Transverse colon (tissue), 4 donors: ENCODE measurements at regions not wholly inside any gene's neighbourhood (a gene's known extent, or its start where the extent isn't known, plus 50 kb on each side); places are given as distances from the start of the nearest gene placed in this dataset.

Experiments used
- POLR2AphosphoS5 ChIP-seq, 3 donors: sonication (generic); formaldehyde crosslinking; IDR thresholded peaks; one replicate each; pipeline ENCODE4 v1.6.1; 2016; ENCODE audit warnings: antibody characterized with exemption in 3 of 3
- TF ChIP-seq, protein P1 (sequence below), 5 experiments: fragments of 200-600 bp in 3 of 5; fragments of 450-650 bp in 2 of 5; sonication (generic) in 3 of 5; IDR thresholded peaks; 1 replicate in 2 of 5; 2 replicates in 3 of 5; pipeline ENCODE4 v1.5.1; 2016 to 2017; ENCODE audit warnings: antibody characterized with exemption in 5 of 5, inconsistent platforms in 3 of 5, mild to moderate bottlenecking in 2 of 5, moderate library complexity in 1 of 5

DNA sequence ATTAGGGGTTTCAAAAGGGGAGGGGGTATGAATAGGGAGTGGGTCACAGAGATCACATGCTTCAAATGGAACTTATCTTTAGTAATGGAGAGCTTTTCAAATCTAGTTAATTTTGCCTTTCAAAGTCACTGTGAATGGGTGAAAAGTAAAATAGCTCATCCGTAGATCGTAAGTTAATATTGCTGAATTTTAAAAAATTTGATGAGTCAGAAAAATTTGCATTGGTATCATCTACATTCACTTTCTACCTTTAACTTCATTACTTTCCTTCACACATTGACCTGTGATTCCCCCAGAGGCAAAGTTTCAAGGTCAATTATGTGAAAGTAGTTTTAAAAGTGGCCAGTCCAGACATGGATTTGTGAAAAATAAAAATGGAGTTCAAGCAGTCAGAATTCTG lies 139.0 kb upstream of the SLC35B3 start:
- TF ChIP-seq, protein P1, sequence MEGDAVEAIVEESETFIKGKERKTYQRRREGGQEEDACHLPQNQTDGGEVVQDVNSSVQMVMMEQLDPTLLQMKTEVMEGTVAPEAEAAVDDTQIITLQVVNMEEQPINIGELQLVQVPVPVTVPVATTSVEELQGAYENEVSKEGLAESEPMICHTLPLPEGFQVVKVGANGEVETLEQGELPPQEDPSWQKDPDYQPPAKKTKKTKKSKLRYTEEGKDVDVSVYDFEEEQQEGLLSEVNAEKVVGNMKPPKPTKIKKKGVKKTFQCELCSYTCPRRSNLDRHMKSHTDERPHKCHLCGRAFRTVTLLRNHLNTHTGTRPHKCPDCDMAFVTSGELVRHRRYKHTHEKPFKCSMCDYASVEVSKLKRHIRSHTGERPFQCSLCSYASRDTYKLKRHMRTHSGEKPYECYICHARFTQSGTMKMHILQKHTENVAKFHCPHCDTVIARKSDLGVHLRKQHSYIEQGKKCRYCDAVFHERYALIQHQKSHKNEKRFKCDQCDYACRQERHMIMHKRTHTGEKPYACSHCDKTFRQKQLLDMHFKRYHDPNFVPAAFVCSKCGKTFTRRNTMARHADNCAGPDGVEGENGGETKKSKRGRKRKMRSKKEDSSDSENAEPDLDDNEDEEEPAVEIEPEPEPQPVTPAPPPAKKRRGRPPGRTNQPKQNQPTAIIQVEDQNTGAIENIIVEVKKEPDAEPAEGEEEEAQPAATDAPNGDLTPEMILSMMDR (IDR thresholded peaks at IDR 0.05) = no peak
- no peak for TF ChIP-seq POLR2AphosphoS5 (IDR thresholded peaks at IDR 0.05)
